Peyer's patch (tissue), 4 donors: ENCODE measurements at regions not wholly inside any gene's neighbourhood (a gene's known extent, or its start where the extent isn't known, plus 50 kb on each side); places are given as distances from the start of the nearest gene placed in this dataset.

Experiments used
- CTCF ChIP-seq, 6 experiments: fragments of 450-650 bp in 4 of 6; fragments of 200-600 bp in 2 of 6; sonication (generic) in 1 of 6; IDR thresholded peaks; one replicate each; pipeline ENCODE4 v1.5.1; 2017 to 2019; ENCODE audit warnings: antibody characterized with exemption in 6 of 6, mild to moderate bottlenecking in 3 of 6, moderate library complexity in 1 of 6
- POLR2A ChIP-seq, 2 donors: fragments of 450-650 bp; IDR thresholded peaks; one replicate each; pipeline ENCODE4 v1.5.1; 2017; ENCODE audit warnings: antibody characterized with exemption in 2 of 2, mild to moderate bottlenecking in 2 of 2, moderate library complexity in 2 of 2

GRCh38 chr4:20302336-20302735 is 50.6 kb downstream of the SLIT2 start:
- TF ChIP-seq POLR2A (IDR thresholded peaks at IDR 0.05): no peak
- no peak for TF ChIP-seq CTCF (IDR thresholded peaks at IDR 0.05)
